GM21529 (cell line): ENCODE measurements at regions not wholly inside any gene's neighbourhood (a gene's known extent, or its start where the extent isn't known, plus 50 kb on each side); places are given as distances from the start of the nearest gene placed in this dataset.
A peak's percentile ranks its signal among the peaks of the same experiment; 100 is the strongest.

Source experiments
- ATAC-seq: cut with Tn5 transposase; IDR thresholded peaks from one replicate; pipeline ENCODE4 v1.9.1; 2021; ENCODE audit not compliant: unreplicated experiment

- ATAC-seq, result no peak
Measured at GRCh38 chr2:44825702-44826101, 115.8 kb upstream of the SIX3 start.

GRCh38 chr2:44826601-44827000 lies 114.9 kb upstream of the SIX3 start:
- ATAC-seq, result no peak

GRCh38 chr2:44829771-44830170 lies 111.7 kb upstream of the SIX3 start:
- ATAC-seq, result no peak

- ATAC-seq, result peak; percentile 66
Measured at GRCh38 chr2:44833171-44834069, 108.1 kb upstream of the SIX3 start.

GRCh38 chr2:44834656-44835055 lies 106.8 kb upstream of the SIX3 start:
- no peak for ATAC-seq

- peak; percentile 43 for ATAC-seq
Measured at GRCh38 chr2:44836174-44836573, 105.3 kb upstream of the SIX3 start.

GRCh38 chr2:44836916-44837315 lies 104.6 kb upstream of the SIX3 start:
- ATAC-seq, result no peak

- ATAC-seq, result no peak
Measured at GRCh38 chr2:44838116-44838790, 103.2 kb upstream of the SIX3 start.

GRCh38 chr2:44839370-44839769 lies 102.1 kb upstream of the SIX3 start:
- no peak for ATAC-seq

- no peak for ATAC-seq
Measured at GRCh38 chr2:44839771-44840502, 101.6 kb upstream of the SIX3 start.

GRCh38 chr2:44840503-44840850 lies 101.0 kb upstream of the SIX3 start:
- no peak for ATAC-seq

- no peak for ATAC-seq
Measured at GRCh38 chr2:44843086-44843485, 98.4 kb upstream of the SIX3 start.

- no peak for ATAC-seq
Measured at GRCh38 chr2:44843641-44844310, 97.7 kb upstream of the SIX3 start.

- no peak for ATAC-seq
Measured at GRCh38 chr2:44844651-44845270, 96.7 kb upstream of the SIX3 start.

- ATAC-seq, result no peak
Measured at GRCh38 chr2:44848026-44848425, 93.5 kb upstream of the SIX3 start.

- no peak for ATAC-seq
Measured at GRCh38 chr2:44850016-44850415, 91.5 kb upstream of the SIX3 start.

GRCh38 chr2:44851518-44851917 lies 90.0 kb upstream of the SIX3 start:
- ATAC-seq, result no peak

- no peak for ATAC-seq
Measured at GRCh38 chr2:44852594-44852993, 88.9 kb upstream of the SIX3 start.

- no peak for ATAC-seq
Measured at GRCh38 chr2:44859337-44859736, 82.2 kb upstream of the SIX3 start.

- ATAC-seq, result no peak
Measured at GRCh38 chr2:44866152-44866551, 75.3 kb upstream of the SIX3 start.

GRCh38 chr2:44869761-44870160 lies 71.7 kb upstream of the SIX3 start:
- ATAC-seq, result no peak
